ELR (cell line): ENCODE measurements at regions not wholly inside any gene's neighbourhood (a gene's known extent, or its start where the extent isn't known, plus 50 kb on each side); places are given as distances from the start of the nearest gene placed in this dataset.
"Not testable (repeated sequence)": the region's sequence is repeated elsewhere in the genome, so short reads cannot be mapped to it uniquely, and the experiment has no call there.

Experiments
- DNase-seq: peaks from one replicate; pipeline ENCODE4 v3.0.0-alpha.2; 2015; ENCODE audit warnings: low read depth

DNA sequence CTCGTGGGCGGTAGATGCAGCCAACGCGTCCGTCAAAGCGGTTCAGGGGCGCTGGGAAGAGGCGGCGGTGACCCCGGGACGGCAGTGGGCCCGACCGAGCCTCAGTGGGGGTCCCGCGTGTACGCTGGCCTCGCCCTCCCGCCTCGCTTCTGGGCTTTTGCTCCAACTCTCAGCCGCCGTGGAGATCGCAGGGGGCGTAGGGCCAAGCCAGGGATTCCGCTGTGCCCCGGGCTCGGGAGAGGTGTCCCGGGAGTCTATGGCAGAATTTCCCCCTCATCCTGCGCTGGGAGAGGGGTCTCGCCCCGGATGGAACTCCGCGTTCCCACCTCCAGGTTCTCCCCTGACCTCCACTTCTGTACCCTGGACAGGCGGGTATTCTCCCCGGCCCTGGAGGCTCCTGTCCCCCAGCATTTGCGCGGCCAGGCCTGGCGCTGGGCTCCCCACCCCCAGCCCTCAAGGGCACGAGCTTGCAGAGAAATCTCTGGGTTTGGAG lies 131.9 kb downstream of the MRPL36 start:
- DNase-seq: no peak

DNA sequence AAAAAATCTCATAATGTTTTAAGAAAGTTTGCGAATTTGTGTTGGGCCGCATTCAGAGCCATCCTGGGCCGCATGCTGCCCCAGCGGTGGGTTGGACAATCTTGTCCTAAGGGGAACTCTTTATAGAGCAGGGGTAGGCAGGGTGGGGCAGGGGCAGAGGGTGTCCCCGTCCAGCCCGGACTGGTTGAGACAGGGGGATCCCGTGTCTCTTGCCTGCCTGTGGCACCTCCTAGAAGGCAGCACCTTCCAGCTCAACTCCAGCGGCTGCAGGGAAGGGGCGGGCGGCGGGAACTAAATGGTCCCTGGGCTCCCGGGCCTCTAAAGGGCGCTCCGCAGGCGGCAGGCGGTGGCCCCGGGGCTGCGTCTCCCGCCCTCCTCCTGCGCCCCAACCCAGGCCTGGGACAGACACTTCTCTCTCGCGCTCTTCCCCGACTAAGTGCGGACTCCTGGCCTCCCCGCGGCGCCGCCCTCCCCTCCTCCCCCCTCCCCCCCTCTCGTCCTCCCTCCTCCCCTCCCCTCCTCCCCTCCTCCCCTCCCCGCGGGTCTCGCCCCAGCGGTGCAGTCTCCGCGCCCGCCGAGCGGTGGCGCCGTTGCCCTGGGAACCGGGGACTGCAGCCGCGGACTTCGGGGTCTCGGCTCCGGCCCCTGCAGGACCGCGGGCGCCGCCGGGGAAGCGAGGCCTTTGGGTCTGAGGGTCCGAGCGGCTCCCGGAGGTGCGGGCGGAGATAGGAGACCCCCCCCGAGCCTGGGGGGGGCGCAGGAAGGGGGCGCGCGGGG lies 132.6 kb downstream of the MRPL36 start:
- no peak for DNase-seq

DNA sequence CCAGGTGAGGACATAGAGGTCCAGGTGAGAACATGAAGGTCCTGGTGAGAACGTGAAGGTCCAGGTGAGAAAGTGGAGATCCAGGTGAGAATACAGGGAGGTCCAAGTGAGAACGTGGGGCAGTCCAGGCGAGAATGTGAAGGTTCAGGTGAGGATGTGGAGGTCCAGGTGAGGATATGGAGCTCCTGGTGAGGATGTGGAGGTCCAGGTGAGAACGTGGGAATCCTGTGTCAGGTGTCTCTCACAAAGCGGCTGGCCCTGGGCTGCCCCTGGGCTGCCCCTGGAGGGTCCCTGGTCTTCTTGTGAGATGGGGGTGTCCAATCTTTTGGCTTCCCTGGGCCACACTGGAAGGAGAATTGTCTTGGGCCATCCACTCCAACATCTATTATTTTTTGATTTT lies 133.4 kb downstream of the MRPL36 start:
- DNase-seq: no peak

DNA sequence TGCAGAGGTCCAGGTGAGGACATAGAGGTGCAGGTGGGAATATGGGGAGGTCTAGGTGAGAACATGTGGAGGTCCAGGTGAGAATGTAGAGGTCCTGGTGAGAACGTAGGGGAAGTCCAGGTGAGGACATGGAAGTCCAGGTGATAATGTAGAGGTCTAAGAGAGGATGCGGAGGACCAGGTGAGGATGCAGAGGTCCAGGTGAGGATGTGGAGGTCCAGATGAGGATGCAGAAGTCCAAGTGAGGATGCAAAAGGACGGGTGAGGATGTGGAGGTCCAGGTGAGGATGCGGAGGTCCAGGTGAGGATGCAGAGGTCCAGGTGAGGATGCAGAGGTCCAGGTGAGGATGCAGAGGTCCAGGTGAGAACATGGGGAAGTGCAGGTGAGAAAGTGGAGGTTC lies 133.8 kb downstream of the MRPL36 start:
- DNase-seq: no peak

DNA sequence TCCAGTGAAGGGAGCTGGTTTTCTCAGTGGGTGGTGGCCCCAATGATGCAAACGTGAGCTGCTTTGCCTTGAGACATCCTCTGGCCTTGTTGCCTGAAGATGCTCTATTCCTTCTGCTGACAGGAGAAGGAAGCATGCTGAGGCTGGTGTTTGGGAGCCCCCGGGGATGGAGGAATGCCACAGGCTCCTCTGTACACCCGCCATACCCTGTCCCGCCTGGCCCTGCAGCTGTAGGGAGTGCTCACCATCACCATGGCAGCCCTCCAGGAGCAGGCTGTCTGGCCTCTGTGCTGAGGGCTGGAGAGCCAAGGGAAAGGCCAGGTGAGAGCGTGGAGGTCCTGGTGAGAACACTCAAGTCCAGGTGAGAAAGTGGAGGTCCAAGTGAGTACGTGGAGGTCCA lies 134.4 kb downstream of the MRPL36 start:
- DNase-seq: no peak

DNA sequence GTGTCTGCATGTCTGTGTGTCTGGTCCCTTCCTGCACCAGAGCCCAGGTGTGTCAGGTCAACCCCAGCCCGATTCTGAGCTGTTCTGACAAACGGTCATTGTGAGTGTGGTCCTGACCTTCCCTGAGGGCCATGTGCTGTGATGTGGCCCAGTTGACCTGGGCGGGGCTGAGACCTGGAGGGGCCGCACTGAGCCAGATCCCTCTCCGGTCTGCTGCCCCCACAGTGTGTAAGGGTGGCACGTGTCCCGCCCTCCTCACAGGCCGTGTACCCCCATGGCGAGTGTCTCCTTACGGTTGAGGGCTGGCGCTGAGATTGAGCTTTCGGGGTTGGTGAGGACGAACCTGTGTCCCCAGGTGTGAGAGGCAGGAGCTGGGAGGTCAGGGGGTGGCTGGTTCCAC lies 136.5 kb downstream of the MRPL36 start:
- no peak for DNase-seq

DNA sequence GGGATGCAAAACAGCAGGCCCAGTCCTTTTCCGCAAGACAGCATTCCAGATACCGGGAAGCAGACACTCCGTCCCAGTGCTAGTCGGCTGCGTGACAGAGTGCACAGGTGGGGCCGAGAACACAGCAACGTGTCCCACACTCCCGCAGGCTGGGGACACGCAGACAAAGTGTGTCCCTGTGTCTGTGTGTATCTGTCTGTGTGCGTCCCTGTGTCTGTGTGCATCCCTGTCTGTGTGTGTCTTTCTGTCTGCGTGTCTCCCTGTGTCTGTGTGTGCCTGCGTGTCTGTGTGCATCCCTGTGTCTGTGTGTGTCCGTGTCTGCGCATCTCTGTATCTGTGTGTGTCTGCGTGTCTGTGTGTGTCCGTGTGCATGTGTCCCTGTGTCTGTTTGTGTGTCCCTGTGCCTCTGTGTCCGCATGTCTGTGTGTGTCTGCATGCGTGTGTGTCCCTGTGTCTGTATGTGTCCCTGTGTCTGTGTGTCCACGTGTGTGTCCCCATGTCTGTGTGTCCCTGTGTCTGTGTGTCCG lies 137.0 kb downstream of the MRPL36 start:
- DNase-seq: no peak

DNA sequence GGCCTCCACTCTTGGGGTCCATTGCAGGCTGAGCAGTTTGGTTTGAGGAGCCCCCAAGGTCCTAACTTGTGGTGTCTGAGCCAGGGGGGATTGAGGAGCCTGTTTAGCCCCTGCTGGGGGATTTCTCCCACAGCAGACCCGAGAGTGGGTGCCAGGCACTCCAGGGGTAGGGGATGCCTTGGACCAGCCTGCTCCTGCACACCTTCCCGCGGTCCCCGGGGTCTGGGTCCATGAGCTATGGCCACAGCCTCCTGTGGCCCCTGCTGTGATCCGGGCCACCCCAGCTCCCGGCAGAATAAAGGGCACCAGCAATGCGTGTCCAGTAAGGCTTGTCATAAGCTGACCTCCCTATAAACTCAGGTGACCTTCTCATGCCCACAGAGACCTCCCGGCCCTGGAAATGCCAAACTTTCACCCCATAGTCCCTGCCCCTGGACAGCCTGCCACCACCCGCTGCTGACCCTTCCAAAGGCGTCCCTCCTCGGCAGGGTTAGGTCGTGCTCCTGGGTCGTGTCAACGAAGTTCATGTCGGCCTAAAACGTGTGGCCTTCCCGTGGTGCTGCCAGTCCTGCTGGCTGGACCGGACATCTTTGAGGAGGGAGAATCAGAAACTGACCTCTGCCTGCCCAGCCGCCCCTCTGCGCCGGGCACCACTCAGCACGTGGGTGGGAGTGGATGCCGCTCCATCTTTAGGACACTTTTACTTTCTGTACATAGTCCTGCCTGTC lies 137.6 kb downstream of the MRPL36 start:
- DNase-seq: no peak

DNA sequence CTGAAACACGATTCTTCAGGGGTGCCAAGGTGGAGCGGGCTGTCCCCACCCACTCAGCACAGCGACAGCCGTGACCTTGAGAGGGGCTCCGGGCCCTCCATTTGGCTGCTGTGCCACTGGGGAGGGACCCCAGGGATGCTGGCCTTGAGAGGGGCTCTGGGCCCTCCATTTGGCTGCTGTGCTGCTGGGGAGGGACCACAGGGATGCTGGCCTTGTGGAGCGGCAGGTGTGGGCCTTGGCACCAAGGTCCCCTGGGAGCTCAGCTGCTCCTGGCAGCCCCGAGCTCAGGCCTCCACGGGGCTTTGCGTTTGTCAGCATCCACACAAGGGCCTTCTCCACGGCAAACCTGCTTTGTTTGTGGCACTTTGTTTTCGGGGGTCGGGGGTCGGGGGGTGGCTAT lies 137.6 kb upstream of the LPCAT1 start:
- DNase-seq: no peak

DNA sequence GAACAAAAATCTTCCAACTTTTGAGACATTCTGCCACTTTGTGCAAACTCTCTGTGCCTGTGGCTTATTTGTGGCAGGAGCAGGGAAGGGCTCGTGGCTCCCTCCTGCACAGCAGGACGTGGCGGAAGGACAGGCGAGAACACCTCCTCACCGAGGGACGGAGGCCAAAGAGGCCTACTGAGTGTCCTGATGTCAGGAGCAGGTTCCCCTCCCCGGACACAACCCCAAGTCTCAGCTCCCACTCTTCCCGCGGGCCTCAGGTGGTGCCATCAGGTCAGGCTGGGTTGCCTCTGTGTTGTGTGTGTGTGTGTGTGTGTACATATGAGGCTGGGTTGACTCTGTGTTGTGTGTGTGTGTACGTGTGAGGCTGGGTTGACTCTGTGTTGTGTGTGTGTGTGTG lies 136.8 kb upstream of the LPCAT1 start:
- DNase-seq: no peak

DNA sequence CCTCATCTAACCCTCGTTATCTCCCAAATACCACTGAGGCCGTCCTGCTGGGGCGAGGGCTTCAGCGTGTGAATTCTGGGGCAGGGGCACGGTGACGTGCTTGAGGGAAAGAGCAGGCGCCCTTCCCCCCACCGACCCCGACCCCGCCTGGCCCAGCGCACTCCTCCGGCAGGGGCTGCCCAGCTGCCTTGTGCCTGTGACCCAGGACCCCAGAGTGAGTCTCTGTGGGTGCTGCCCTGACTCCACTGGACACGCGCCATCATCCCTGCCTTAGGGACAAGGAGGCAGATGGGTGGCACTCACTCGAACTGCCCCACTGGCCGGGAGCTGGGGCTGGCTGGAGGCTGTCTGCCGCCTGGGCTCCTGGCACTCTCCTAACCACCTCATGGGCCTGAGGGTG lies 136.2 kb upstream of the LPCAT1 start:
- DNase-seq: no peak

DNA sequence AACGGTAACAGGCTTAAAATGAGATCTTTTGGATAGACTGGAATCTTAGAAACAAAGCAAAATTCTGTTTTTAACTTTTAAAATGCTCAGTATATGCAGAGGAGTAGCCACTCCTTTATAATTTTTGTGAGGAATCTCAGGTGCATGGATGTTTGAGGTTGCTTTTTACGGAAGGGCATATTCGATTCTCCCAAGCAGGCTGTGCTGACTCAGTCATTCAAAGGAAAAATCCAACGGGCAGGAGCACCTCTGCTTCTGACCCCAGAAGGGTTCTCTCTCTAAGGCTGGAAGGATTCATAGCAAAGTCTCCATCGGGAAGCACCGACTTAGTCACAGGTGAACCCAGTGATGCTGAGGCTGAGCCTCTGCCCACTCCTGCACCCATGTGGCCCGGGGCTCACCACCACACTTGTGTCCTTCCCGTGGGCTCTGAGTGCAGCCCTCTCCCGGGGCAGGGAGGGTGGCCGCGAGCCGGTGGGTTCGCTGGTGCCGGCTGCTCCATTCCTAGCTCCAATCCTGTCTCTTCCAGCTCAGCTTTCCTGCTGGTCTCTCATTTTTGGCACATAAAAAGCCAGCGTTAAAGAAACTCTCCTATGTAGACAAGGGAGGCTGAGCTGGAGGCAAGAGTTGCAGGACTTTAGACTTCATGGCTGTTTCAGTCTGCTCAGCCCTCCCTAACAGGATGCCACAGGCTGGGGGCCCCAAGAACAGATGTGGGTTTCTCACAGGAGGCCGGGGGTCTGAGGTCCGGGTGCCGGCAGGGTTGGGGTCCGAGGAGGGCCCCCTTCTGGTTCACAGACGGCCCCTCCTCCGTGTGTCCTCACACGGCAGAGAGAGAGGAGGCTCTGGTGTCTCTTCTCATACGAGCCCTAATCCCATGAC lies 135.6 kb upstream of the LPCAT1 start:
- DNase-seq: no peak

DNA sequence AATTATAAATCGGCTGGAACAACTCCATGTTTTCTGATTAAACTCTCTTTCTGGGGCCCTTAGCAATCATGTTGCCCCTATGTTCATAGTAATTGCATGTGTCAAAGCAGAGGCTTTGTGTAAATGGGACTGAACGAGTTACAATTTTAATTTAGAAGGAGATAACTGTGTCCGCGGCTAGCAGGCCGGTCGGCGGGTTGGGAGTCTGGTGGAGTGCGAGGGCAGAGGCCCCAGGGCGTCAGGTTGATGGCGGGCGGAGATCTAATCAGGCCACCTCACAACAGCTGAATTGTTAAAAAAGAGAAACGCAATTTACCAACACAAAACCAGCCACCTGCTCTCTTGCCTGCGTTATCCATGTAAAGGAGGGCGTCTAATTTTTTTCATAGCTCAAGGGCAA lies 134.9 kb upstream of the LPCAT1 start:
- no peak for DNase-seq

DNA sequence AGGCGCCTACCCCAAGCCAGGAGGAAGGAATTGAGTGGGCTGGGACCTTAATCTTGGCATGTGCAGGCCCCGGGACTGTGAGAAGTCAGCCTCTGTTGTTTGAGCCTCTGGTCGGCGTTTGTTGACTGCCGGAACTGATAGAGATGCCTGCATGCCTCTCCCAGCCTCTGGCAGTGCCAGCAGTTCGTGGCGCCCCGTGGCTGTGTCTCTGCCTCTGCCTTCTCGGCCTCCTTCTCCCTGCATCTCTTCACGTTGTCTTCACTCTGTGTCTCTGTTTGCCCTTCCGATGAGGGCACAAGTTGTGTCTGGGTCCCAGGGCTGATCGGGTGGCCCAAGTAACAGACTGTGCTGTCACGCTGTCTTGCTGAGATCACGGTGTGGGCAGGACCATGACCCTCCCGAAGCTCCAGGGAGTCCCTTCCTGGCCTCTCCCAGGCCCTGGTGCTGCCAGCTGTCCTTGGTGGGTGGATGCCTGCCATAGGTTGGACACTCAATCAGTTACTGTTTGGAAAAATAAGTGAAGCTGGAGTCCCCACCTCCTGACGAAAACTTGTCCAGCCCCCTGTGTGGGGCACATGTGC lies 133.5 kb upstream of the LPCAT1 start:
- no peak for DNase-seq

DNA sequence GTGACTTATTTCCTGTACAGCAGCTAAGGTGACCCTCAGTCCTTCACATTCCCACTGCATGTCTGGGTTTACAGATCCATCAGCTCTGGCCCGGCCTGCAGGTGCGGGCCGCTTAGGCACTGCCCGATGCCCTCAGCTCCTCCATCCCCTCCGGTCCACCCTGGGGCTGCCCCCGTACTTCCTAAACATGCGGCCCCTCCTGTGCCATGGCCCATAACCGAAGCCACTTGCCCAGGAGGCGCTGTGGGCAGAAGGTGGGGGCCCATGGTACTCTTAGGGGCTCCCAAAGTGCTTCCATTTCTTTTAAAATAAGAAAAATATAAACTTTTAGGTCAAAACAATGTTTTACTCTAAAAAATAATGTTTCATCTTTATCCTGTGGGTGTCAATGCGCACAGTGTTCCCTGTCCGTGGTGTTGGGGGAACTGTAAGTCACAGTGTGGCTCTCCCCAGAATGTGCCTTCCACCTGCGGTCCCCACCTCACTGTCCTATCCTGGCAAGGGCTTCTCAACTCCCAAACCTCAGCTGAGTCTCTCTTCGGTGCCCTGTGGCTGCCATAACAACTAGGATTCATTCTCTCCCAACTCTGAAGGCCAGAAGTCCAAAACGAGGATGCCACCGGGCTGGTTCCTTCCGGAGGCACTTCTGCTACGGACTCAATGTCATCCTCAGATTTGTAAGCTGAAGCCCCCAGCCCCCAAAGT lies 132.7 kb upstream of the LPCAT1 start:
- DNase-seq: no peak

DNA sequence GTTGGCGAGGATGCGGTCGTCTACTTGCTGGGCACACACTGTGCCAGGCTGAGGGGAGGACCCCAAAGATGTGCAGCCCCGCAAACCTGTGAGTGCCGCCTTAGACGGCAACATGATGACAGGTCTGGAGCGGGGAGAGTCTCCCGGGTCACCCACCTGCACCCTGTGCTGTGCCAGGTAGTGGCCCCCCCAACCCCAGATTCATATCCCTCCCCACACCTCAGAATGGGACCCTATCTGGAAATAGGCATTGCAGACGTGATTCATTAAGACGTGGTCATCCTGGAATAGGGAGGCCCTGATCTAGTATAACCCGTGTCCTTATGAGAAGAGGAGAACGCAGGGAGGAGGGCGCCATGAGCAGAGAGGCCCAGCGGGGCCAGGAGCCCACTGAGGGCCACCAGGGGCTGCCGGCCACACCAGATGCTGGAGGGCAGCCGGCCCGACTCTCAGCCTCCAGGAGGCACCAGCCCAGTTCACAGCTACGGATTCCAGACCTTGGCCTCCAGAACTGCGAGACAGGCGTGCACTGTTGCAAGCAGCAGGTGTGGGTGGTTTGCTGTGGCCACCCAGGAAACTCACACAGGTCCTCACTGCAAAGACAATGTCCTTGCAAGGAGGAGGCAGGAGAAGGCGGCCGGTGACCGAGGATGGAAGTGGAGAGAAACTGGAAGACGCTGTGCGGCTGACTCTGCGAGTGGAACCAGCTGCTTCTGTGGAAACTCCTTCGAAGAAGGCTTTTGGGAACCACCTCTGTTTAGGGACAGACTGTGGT lies 131.9 kb upstream of the LPCAT1 start:
- DNase-seq: no peak

DNA sequence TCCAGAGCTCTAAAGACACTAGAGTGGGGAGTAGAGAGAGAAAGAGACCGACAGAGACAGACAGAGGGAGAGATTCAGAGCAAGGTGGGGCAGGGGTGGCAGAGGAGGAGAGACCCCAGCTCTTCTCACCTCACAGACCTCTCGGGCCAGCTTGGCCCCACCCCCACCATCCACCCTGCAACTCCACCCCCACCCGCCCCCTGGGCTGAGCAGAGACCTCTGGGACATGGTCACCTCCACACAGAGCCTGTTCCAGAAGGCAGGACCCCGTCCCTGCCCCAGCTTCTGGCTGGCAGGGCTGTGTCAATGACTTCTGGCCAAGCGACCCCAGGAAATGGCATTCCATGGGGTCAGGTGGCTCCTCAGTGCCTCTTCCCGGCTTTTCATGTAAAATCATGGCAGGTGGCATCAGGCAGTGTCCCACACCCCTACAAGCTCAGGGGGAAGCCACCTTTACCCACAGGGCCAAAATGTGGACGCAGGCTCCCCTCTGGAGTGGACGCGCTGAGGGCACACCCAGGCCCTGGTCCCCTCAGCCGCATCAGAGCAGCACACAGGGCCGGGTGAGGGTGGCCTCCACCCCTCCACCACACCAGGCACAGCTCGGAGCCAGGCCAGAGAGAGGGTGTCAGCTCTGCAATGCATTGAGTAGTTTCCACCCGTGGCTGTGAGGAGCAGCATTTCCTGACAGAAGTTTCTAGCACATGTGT lies 131.2 kb upstream of the LPCAT1 start:
- no peak for DNase-seq

DNA sequence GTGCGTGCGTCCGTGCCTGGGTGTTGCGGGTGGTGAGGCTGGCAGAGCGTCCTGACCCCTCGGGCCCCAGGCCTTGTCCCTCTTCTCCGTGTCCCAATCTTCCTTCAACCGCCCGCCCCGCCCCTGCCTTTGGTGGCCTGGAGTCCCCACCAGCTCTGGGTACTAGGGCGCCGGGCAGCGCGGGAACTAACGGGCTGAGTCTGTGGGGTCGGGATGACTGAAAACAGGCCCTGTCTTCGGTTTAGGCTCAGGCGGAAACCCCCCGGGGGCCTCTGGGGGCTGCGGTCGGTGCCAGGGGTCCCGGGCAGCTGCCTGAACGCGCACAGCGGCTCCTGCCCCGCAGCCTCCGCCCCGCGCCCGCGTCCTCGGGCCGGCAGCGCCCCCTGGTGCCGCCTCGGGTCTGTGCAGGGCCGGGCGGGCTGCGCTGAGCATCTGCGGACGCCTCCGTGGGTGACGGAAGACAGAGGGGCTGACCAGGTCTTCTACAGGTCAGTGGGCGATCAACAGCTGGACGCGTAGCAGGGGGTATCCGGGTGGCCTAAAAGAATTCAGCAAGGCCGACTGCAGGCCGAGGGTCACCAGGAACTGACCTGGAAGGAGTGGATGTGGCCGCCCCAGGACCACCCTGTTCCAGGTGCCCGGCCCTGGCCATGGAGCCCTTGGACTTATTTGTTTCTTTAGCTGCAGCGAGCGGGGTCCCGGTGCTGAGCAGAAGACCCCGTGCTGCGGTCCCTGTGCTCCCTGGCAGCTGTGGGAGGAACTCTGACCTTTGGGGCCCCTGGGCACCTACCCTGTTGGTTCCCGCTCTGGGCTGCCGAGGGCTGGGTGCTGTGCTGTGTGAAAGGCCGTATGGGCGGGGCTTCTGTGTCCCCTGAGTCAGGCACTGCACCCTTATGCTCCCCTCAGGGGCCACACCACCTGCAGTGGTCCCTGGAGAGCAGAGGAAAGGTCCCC lies 130.2 kb upstream of the LPCAT1 start:
- not testable (repeated sequence) for DNase-seq
